ENCODE measurements at regions not wholly inside any gene's neighbourhood (a gene's known extent, or its start where the extent isn't known, plus 50 kb on each side); places are given as distances from the start of the nearest gene placed in this dataset.
"Not testable (repeated sequence)": the region's sequence is repeated elsewhere in the genome, so short reads cannot be mapped to it uniquely, and the experiment has no call there.

GRCh38 chr5:126677121-126677520 is 76.4 kb downstream of the PHAX start:
- DNase-seq = no peak

- DNase-seq = peak; percentile 91 to 99
Measured at GRCh38 chr5:126680191-126680817, 79.6 kb downstream of the PHAX start.

- DNase-seq = not testable (repeated sequence)
Measured at GRCh38 chr5:126681314-126681713, 80.6 kb downstream of the PHAX start.

- no peak for DNase-seq
Measured at GRCh38 chr5:126681970-126682369, 81.2 kb downstream of the PHAX start.

GRCh38 chr5:126682856-126683255 is 82.1 kb downstream of the PHAX start:
- no peak for DNase-seq

- no peak for DNase-seq
Measured at GRCh38 chr5:126683912-126684311, 83.2 kb downstream of the PHAX start.

GRCh38 chr5:126684656-126685442 is 84.1 kb downstream of the PHAX start:
- DNase-seq = not testable (repeated sequence)

- DNase-seq = no peak
Measured at GRCh38 chr5:126686451-126687126, 85.8 kb downstream of the PHAX start.

- no peak for DNase-seq
Measured at GRCh38 chr5:126692971-126693370, 84.0 kb upstream of the LMNB1 start.

GRCh38 chr5:126693806-126694205 is 83.1 kb upstream of the LMNB1 start:
- peak; percentile 15 to 41 for DNase-seq

GRCh38 chr5:126694403-126694802 is 82.5 kb upstream of the LMNB1 start:
- DNase-seq = no peak

- DNase-seq = no peak
Measured at GRCh38 chr5:126695091-126695490, 81.8 kb upstream of the LMNB1 start.

- DNase-seq = no peak
Measured at GRCh38 chr5:126707080-126707479, 69.9 kb upstream of the LMNB1 start.

- DNase-seq = no peak
Measured at GRCh38 chr5:126715765-126716164, 61.2 kb upstream of the LMNB1 start.

- DNase-seq = no peak
Measured at GRCh38 chr5:126716861-126717260, 60.1 kb upstream of the LMNB1 start.

GRCh38 chr5:126718236-126718868 is 58.6 kb upstream of the LMNB1 start:
- no peak for DNase-seq

GRCh38 chr5:126720369-126720768 is 56.6 kb upstream of the LMNB1 start:
- no peak for DNase-seq

GRCh38 chr5:126723643-126724042 is 53.3 kb upstream of the LMNB1 start:
- no peak for DNase-seq
